K562 (cell line): ENCODE measurements at regions not wholly inside any gene's neighbourhood (a gene's known extent, or its start where the extent isn't known, plus 50 kb on each side); places are given as distances from the start of the nearest gene placed in this dataset.

ENCODE experiments used
- CCNT2 ChIP-seq: IDR thresholded peaks from 2 replicates; pipeline ENCODE4 v1.6.1; 2011; ENCODE audit warnings: borderline replicate concordance, low read depth, mild to moderate bottlenecking, moderate library complexity, mixed read lengths, low read length; ENCODE audit not compliant: insufficient read length; ENCODE audit errors: extremely low read depth
- ESRRA ChIP-seq: fragments of 450-650 bp; IDR thresholded peaks from 2 replicates; pipeline ENCODE4 v1.6.1; 2014; ENCODE audit warnings: low read depth, mild to moderate bottlenecking, moderate library complexity, borderline replicate concordance
- KLF1 ChIP-seq: fragments of 450-650 bp; IDR thresholded peaks from 2 replicates; pipeline ENCODE4 v1.6.1; 2016; ENCODE audit warnings: missing genetic modification characterization, missing compliant biosample characterization
- TF ChIP-seq, protein P1 (sequence below): fragments of 250-450 bp; sonication (Bioruptor Pico); IDR thresholded peaks from 2 replicates; pipeline ENCODE4 v1.5.0; 2021

DNA sequence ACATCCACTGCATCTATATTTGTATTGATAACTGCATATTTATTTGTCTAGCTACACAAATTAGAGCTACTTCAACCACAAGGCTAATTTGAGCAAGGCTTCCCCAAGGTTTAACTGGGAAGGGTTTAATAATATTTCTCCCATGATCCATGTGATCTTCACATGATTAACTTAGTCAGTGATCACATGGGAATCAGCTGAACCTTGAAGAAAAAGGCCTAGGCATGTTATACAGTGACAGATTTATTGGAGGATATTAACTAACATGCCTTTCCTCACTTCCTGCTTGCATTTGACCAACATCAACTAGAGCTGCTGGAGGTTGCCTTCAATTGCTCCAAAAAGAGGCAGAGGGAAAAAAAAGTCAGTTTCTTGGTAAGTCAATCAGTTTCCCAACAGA lies 417.0 kb downstream of the HAO1 start:
- TF ChIP-seq KLF1 (tag) (no peak), ESRRA (no peak), CCNT2 (no peak)
- TF ChIP-seq, protein P1, sequence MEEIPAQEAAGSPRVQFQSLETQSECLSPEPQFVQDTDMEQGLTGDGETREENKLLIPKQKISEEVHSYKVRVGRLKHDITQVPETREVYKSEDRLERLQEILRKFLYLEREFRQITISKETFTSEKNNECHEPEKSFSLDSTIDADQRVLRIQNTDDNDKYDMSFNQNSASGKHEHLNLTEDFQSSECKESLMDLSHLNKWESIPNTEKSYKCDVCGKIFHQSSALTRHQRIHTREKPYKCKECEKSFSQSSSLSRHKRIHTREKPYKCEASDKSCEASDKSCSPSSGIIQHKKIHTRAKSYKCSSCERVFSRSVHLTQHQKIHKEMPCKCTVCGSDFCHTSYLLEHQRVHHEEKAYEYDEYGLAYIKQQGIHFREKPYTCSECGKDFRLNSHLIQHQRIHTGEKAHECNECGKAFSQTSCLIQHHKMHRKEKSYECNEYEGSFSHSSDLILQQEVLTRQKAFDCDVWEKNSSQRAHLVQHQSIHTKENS (CRISPR knock-in tag), result no peak
